ENCODE measurements at regions not wholly inside any gene's neighbourhood (a gene's known extent, or its start where the extent isn't known, plus 50 kb on each side); places are given as distances from the start of the nearest gene placed in this dataset.

DNA sequence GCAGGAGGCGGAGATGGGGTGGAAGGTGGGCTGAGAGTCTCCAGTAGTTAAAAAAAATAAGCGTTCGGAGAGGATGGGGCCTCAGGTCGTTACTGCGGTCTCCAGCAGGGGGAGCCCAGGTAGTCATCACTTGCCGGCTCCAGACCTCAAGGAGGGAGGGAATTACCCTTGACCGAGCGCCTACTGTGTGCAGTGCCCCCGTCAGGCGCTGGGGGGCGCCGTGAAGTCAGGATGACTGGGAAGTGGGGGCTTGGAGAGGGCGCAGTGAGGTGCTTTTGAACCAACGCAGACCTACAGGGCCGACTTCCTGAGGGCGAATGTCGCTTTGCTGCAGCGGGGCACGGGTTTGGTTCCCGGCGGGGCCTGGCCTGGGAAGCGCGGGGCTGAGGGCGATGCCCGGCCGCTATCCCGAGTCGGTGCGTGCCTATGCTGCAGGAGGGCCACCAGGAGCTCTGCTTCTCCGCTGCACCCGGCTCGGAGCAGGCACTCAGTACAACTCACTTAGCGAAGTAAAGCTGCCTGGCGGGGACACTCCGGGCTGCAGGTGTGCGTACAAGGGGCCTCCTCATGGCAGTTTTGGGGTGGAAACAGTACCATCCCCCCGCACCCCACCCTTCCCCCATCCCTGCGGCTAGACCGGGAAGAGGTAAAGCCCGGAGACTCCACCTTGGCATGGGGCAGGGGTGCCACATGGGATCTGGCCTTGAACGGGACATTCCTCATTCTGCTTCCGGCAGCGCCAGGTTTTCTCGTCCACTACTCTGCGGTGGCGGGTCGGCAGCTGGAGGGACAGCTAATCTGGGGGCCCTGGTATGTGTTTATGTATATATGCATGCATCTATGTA lies 79.8 kb downstream of the RHCG start:
- TF ChIP-seq, protein P1, sequence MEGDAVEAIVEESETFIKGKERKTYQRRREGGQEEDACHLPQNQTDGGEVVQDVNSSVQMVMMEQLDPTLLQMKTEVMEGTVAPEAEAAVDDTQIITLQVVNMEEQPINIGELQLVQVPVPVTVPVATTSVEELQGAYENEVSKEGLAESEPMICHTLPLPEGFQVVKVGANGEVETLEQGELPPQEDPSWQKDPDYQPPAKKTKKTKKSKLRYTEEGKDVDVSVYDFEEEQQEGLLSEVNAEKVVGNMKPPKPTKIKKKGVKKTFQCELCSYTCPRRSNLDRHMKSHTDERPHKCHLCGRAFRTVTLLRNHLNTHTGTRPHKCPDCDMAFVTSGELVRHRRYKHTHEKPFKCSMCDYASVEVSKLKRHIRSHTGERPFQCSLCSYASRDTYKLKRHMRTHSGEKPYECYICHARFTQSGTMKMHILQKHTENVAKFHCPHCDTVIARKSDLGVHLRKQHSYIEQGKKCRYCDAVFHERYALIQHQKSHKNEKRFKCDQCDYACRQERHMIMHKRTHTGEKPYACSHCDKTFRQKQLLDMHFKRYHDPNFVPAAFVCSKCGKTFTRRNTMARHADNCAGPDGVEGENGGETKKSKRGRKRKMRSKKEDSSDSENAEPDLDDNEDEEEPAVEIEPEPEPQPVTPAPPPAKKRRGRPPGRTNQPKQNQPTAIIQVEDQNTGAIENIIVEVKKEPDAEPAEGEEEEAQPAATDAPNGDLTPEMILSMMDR (IDR thresholded peaks at IDR 0.05; ENCODE audit: borderline replicate concordance, extremely low read depth, low read length, poor library complexity, severe bottlenecking): peak; percentile 81
- TF ChIP-seq EZH2 (IDR thresholded peaks at IDR 0.05; ENCODE audit: borderline replicate concordance, low read depth, low read length, severe bottlenecking): no peak
